Neutrophil (primary cell): ENCODE measurements at regions not wholly inside any gene's neighbourhood (a gene's known extent, or its start where the extent isn't known, plus 50 kb on each side); places are given as distances from the start of the nearest gene placed in this dataset.

Source experiments
- H3K27ac ChIP-seq: fragments of 200-600 bp; sonication (generic); 2 replicates; pipeline ENCODE4 v1.5.1; 2016; ENCODE audit warnings: mild to moderate bottlenecking, moderate library complexity
- H3K27me3 ChIP-seq: fragments of 200-600 bp; sonication (generic); 2 replicates; pipeline ENCODE4 v1.6.0; 2016; ENCODE audit warnings: mild to moderate bottlenecking
- H3K36me3 ChIP-seq: fragments of 200-600 bp; sonication (generic); 2 replicates; pipeline ENCODE4 v1.5.1; 2017
- H3K4me1 ChIP-seq, 2 experiments: fragments of 200-600 bp in 1 of 2; sonication (generic) in 1 of 2; 1 replicate in 1 of 2; 2 replicates in 1 of 2; pipeline versions ENCODE4 v1.5.1 to v1.6.1; 2013 to 2016; ENCODE audit warnings: low read depth in 1 of 2, low read length in 1 of 2, mild to moderate bottlenecking in 1 of 2, moderate library complexity in 1 of 2; ENCODE audit not compliant: control insufficient read depth in 1 of 2, insufficient read depth in 1 of 2
- H3K4me3 ChIP-seq, 2 experiments: fragments of 200-600 bp in 1 of 2; sonication (generic) in 1 of 2; 1 replicate in 1 of 2; 2 replicates in 1 of 2; pipeline ENCODE4 v1.5.1; 2013 to 2016; ENCODE audit warnings: low read depth in 1 of 2, low read length in 1 of 2, mild to moderate bottlenecking in 1 of 2, moderate library complexity in 1 of 2
- H3K9me3 ChIP-seq: fragments of 200-600 bp; sonication (generic); 2 replicates; pipeline ENCODE4 v1.5.1; 2016
- CTCF ChIP-seq: fragments of 200-600 bp; sonication (generic); IDR thresholded peaks from 2 replicates; pipeline ENCODE4 v1.5.1; 2016; ENCODE audit warnings: antibody characterized with exemption

GRCh38 chr17:34443619-34444469 lies 80.8 kb upstream of the CCL1 start:
- Histone ChIP-seq H3K36me3 (no peaks in the 10 kb centered on the region), H3K27ac (no peak overlapping the region), H3K27me3 (peaks cover 47% of the 10 kb centered on the region), H3K4me3 (no peak overlapping the region), H3K4me1 (no peaks in the 10 kb centered on the region), H3K9me3 (no peaks in the 10 kb centered on the region)
- TF ChIP-seq CTCF, result no peak

- no peaks in the 10 kb centered on the region for H3K4me1 ChIP-seq
- no peak overlapping the region for H3K4me3 ChIP-seq
- H3K9me3 ChIP-seq, result no peaks in the 10 kb centered on the region
- H3K36me3 ChIP-seq, result no peaks in the 10 kb centered on the region
- peaks cover 47% of the 10 kb centered on the region for H3K27me3 ChIP-seq
- no peak overlapping the region for H3K27ac ChIP-seq
- TF ChIP-seq CTCF, result no peak
These were observed 79.5 kb upstream of the CCL1 start for GRCh38 chr17:34442387-34443111.

- Histone ChIP-seq H3K4me3 (no peak overlapping the region), H3K27me3 (peaks cover 20% of the 10 kb centered on the region), H3K9me3 (no peaks in the 10 kb centered on the region), H3K36me3 (no peaks in the 10 kb centered on the region), H3K27ac (no peak overlapping the region), H3K4me1 (peaks cover 6 to 11% of the 10 kb centered on the region in 2 experiments)
- no peak for TF ChIP-seq CTCF
These were observed 74.2 kb upstream of the CCL1 start for GRCh38 chr17:34437188-34437587.

GRCh38 chr17:34436607-34437006 lies 73.6 kb upstream of the CCL1 start:
- TF ChIP-seq CTCF, result no peak
- Histone ChIP-seq H3K4me3 (no peak overlapping the region), H3K4me1 (peaks cover 6 to 11% of the 10 kb centered on the region in 2 experiments), H3K27ac (no peak overlapping the region), H3K27me3 (peaks cover 16% of the 10 kb centered on the region), H3K36me3 (no peaks in the 10 kb centered on the region), H3K9me3 (no peaks in the 10 kb centered on the region)

GRCh38 chr17:34435182-34435928 lies 72.3 kb upstream of the CCL1 start:
- H3K4me1 ChIP-seq, result peaks cover 6 to 11% of the 10 kb centered on the region in 2 experiments
- H3K27ac ChIP-seq, result no peak overlapping the region
- H3K27me3 ChIP-seq, result peaks cover 6% of the 10 kb centered on the region
- H3K4me3 ChIP-seq, result no peak overlapping the region
- no peaks in the 10 kb centered on the region for H3K9me3 ChIP-seq
- TF ChIP-seq CTCF, result no peak
- H3K36me3 ChIP-seq, result no peaks in the 10 kb centered on the region
